ENCODE measurements at regions not wholly inside any gene's neighbourhood (a gene's known extent, or its start where the extent isn't known, plus 50 kb on each side); places are given as distances from the start of the nearest gene placed in this dataset.

GRCh38 chr19:28377077-28377476, 835.9 kb downstream of the UQCRFS1 start:
- TF ChIP-seq YY1 (IDR thresholded peaks at IDR 0.05; ENCODE audit: insufficient read depth, insufficient read length) (no peak), ZNF274 (IDR thresholded peaks at IDR 0.05; ENCODE audit: low read depth, low read length) (no peak), SUZ12 (IDR thresholded peaks at IDR 0.05; ENCODE audit: extremely low read depth, insufficient read depth, insufficient read length) (no peak)

All from NT2/D1 (cell line).